ENCODE measurements at regions not wholly inside any gene's neighbourhood (a gene's known extent, or its start where the extent isn't known, plus 50 kb on each side); places are given as distances from the start of the nearest gene placed in this dataset.

DNA sequence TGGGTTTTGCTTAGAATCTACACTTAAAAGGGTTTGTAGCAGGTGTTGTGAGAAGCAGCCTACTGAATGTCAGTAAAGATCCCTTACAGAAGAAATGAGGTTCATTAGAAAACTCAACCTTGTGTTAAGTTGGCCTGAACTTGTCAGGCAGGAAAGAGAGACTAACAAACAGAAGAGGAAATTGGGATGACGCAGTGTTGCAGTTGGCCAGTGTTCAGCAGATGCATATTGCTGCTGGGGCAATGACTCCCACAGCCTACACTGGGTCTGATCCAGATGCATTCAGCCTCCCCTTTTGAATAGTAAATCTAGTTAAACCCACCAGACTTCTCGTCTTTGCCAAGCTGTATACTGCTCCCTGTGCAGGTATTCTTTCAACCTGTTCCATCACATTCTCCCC lies 409.4 kb downstream of the UBE2NL start:
- Histone ChIP-seq H3K4ac (replicated peaks; ENCODE audit: insufficient read length, low read depth, low read length) (no peak overlapping the region), H2AFZ (ENCODE audit: low read length) (no peak overlapping the region), H3K4me3 (ENCODE audit: extremely low read depth in 1 of 4, insufficient read depth in 2 of 4, low read depth in 3 of 4, low read length in 4 of 4) (no peak overlapping the region), H3K9ac (replicated peaks in 1 of 4; ENCODE audit: extremely low read depth in 1 of 4, low read depth in 3 of 4, low read length in 3 of 4) (no peak overlapping the region), H3K79me1 (ENCODE audit: low read depth, low read length) (no peaks in the 10 kb centered on the region), H2BK120ac (replicated peaks; ENCODE audit: low read depth, low read length) (no peak overlapping the region), H3K27me3 (replicated peaks in 1 of 4; ENCODE audit: control insufficient read depth in 3 of 4, extremely low read depth in 1 of 4, insufficient read depth in 3 of 4, low read length in 3 of 4) (no peaks in the 10 kb centered on the region), H3K4me2 (ENCODE audit: insufficient read depth in 1 of 2, low read depth in 2 of 2, low read length in 2 of 2) (no peak overlapping the region), H3K18ac (ENCODE audit: extremely low read depth, low read length) (no peak overlapping the region), H3K23me2 (ENCODE audit: low read depth, low read length) (no peaks in the 10 kb centered on the region), H3K56ac (replicated peaks; ENCODE audit: insufficient read length, low read depth, low read length) (no peak overlapping the region), H4K5ac (ENCODE audit: insufficient read length, low read depth, low read length) (no peak overlapping the region), H3K27ac (ENCODE audit: low read depth, low read length) (no peak overlapping the region), H2BK15ac (ENCODE audit: low read length) (no peak overlapping the region), H4K91ac (replicated peaks; ENCODE audit: insufficient read length, low read length) (no peak overlapping the region), H3K9me3 (ENCODE audit: insufficient read depth in 2 of 2, low read depth in 1 of 2, low read length in 1 of 2) (no peaks in the 10 kb centered on the region; a peak in 1 of 4 replicates), H4K8ac (ENCODE audit: extremely low read depth, insufficient read depth, low read length) (no peak overlapping the region), H2BK12ac (ENCODE audit: low read depth, low read length) (no peak overlapping the region), H3K14ac (ENCODE audit: insufficient read length) (no peak overlapping the region), H4K20me1 (replicated peaks in 1 of 2; ENCODE audit: control insufficient read depth in 1 of 2, insufficient read depth in 2 of 2, low read length in 2 of 2) (no peaks in the 10 kb centered on the region), H2BK5ac (ENCODE audit: low read depth, low read length) (no peak overlapping the region), H2BK20ac (ENCODE audit: low read length) (no peak overlapping the region), H2AK5ac (ENCODE audit: low read depth, low read length) (no peak overlapping the region), H3K36me3 (ENCODE audit: control insufficient read depth in 2 of 4, insufficient read depth in 4 of 4, low read length in 3 of 4) (no peaks in the 10 kb centered on the region), H3K79me2 (ENCODE audit: control insufficient read depth in 1 of 2, insufficient read depth in 2 of 2, low read length in 2 of 2) (no peaks in the 10 kb centered on the region), H3K23ac (ENCODE audit: insufficient read length) (no peak overlapping the region), H3K4me1 (replicated peaks in 1 of 4; ENCODE audit: control insufficient read depth in 3 of 4, insufficient read depth in 4 of 4, low read length in 3 of 4) (no peaks in the 10 kb centered on the region)
- CTCF ChIA-PET (ENCODE audit: partially characterized antibody) = no interaction called here
- WGBS, 2 experiments (ENCODE audit: extremely low coverage in 1 of 2, insufficient coverage in 1 of 2, insufficient read length in 1 of 2, insufficient replicate concordance in 2 of 2, low coverage in 1 of 2, low lambda C conversion rate in 2 of 2, missing lambda C conversion rate in 1 of 2) = 72% methylated on average over 2 of the region's 2 CpGs; no CpG with 5 or more reads in 1 of the 2 experiments
- TF ChIP-seq FOSL1 (IDR thresholded peaks at IDR 0.05; ENCODE audit: insufficient read depth, low read depth, low read length) (no peak), TBP (IDR thresholded peaks at IDR 0.05; ENCODE audit: low read depth, low read length) (no peak), CREB1 (IDR thresholded peaks at IDR 0.05) (no peak), EGR1 (IDR thresholded peaks at IDR 0.05; ENCODE audit: borderline replicate concordance, low read depth, low read length) (no peak), TAF7 (optimal IDR thresholded peaks at IDR 0.05; ENCODE audit: borderline replicate concordance, low read depth, low read length) (no peak), SP1 (IDR thresholded peaks at IDR 0.05; ENCODE audit: low read depth, low read length) (no peak), EP300 (IDR thresholded peaks at IDR 0.05; ENCODE audit: borderline replicate concordance in 1 of 2, low read depth in 2 of 2, low read length in 2 of 2) (no peak), NANOG (IDR thresholded peaks at IDR 0.05; ENCODE audit: insufficient read depth, low read depth, low read length, poor library complexity, severe bottlenecking) (no peak), HDAC6 (IDR thresholded peaks at IDR 0.05; ENCODE audit: low read depth, low read length) (no peak), SP2 (IDR thresholded peaks at IDR 0.05; ENCODE audit: low read length) (no peak), SIX5 (IDR thresholded peaks at IDR 0.05; ENCODE audit: low read depth, low read length) (no peak), TEAD4 (IDR thresholded peaks at IDR 0.05; ENCODE audit: low read depth, low read length) (no peak), HDAC2 (IDR thresholded peaks at IDR 0.05; ENCODE audit: borderline replicate concordance in 1 of 2, low read depth in 2 of 2, low read length in 2 of 2) (no peak)
- TF ChIP-seq, protein P1, sequence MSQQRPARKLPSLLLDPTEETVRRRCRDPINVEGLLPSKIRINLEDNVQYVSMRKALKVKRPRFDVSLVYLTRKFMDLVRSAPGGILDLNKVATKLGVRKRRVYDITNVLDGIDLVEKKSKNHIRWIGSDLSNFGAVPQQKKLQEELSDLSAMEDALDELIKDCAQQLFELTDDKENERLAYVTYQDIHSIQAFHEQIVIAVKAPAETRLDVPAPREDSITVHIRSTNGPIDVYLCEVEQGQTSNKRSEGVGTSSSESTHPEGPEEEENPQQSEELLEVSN (IDR thresholded peaks at IDR 0.05) = no peak
- FAIRE-seq (no peak), DNase-seq (ENCODE audit: low read depth in 1 of 2, low spot score in 2 of 2) (no peak)
- POLR2A ChIA-PET (ENCODE audit: partially characterized antibody) = no interaction called here

Data from H1 (cell line).